Psoas muscle (tissue), 7 donors: ENCODE measurements at regions not wholly inside any gene's neighbourhood (a gene's known extent, or its start where the extent isn't known, plus 50 kb on each side); places are given as distances from the start of the nearest gene placed in this dataset.

Experiments
- ATAC-seq, 4 donors: fragments of 200-7000 bp; cut with Tn5 transposase; one replicate each; pipeline ENCODE4 v1.9.1; 2020; ENCODE audit warnings: moderate library complexity in 3 of 4, mild to moderate bottlenecking in 2 of 4
- DNase-seq, 2 donors: peaks; one replicate each; pipeline ENCODE4 v3.0.0-alpha.2; 2020
- H3K27ac ChIP-seq: fragments of 200-600 bp; one replicate; pipeline ENCODE4 v1.8.0; 2022
- H3K27me3 ChIP-seq, 3 donors: fragments of 200-600 bp in 1 of 3; one replicate each; pipeline versions ENCODE4 v1.6.1 to v1.8.0; 2013 to 2022; ENCODE audit warnings: low read length in 2 of 3, mild to moderate bottlenecking in 2 of 3, moderate library complexity in 1 of 3; ENCODE audit not compliant: insufficient read depth in 3 of 3
- H3K36me3 ChIP-seq, 2 donors: fragments of 200-600 bp in 1 of 2; one replicate each; pipeline versions ENCODE4 v1.6.1 to v1.8.0; 2013 to 2022; ENCODE audit warnings: low read depth in 1 of 2, mild to moderate bottlenecking in 1 of 2, moderate library complexity in 1 of 2; ENCODE audit not compliant: insufficient read depth in 1 of 2
- H3K4me1 ChIP-seq: fragments of 200-600 bp; one replicate; pipeline ENCODE4 v1.8.0; 2022
- H3K4me3 ChIP-seq: fragments of 200-600 bp; one replicate; pipeline ENCODE4 v1.8.0; 2022; ENCODE audit warnings: mild to moderate bottlenecking
- H3K9me3 ChIP-seq: fragments of 200-600 bp; one replicate; pipeline ENCODE4 v1.8.0; 2022
- WGBS, 3 donors: extraction: QIAGEN DNeasy Blood & Tissue Kit; methylation state at CpG; one replicate each; pipeline versions ENCODE4 v1.1.6 to v1.1.7; 2013; 5-methylcytosine and 5-hydroxymethylcytosine counted together
- intact Hi-C, 2 donors: fragments of 100-400 bp; cut with DNase I; formaldehyde crosslinking; loops; one replicate each; pipeline versions ENCODE4 v1.11.0 to v1.14.2; 2022
- TF ChIP-seq, protein P1 (sequence below): fragments of 200-600 bp; IDR thresholded peaks from one replicate; pipeline ENCODE4 v1.8.0; 2022; ENCODE audit warnings: antibody characterized with exemption
- donor health status: healthy with polysubstance abuse.
- donor health status: DM: no; HTN: no; CAD: no; lungs with moderate emphysema.
- donor health status: Bipolar disorder and iron deficiency.
- donor health status: healthy.
- donor health status: DM: yes; HTN: yes; CAD: no.
- donor health status: DM: no; HTN: no; CAD: no.
- donor health status: DM: yes; HTN: yes; CAD: no.

DNA sequence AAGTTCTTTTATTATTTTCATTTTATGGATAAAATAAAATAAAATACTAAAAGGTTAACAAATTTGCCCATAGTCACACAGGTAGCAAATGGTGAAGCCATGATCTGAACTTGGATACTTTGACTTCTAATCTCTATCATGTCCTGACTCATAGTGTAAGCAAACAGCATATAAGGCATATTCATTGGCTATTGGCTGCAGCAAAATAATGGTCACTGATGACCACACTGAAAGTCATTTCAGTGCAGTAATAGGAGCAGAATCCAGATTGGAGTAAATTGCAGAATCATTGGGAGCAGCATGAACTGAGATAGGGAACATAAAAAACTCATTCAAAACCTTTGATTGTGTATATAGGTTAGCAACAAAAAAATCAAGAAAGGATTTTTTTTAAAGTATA is 262.9 kb downstream of the PLA2G4A start:
- Histone ChIP-seq H3K27ac (no peak overlapping the region), H3K4me3 (no peak overlapping the region), H3K4me1 (no peaks in the 10 kb centered on the region), H3K36me3 (no peaks in the 10 kb centered on the region), H3K27me3 (no peaks in the 10 kb centered on the region), H3K9me3 (no peaks in the 10 kb centered on the region)
- no peak for DNase-seq
- intact Hi-C loops: no loop called here
- TF ChIP-seq, protein P1, sequence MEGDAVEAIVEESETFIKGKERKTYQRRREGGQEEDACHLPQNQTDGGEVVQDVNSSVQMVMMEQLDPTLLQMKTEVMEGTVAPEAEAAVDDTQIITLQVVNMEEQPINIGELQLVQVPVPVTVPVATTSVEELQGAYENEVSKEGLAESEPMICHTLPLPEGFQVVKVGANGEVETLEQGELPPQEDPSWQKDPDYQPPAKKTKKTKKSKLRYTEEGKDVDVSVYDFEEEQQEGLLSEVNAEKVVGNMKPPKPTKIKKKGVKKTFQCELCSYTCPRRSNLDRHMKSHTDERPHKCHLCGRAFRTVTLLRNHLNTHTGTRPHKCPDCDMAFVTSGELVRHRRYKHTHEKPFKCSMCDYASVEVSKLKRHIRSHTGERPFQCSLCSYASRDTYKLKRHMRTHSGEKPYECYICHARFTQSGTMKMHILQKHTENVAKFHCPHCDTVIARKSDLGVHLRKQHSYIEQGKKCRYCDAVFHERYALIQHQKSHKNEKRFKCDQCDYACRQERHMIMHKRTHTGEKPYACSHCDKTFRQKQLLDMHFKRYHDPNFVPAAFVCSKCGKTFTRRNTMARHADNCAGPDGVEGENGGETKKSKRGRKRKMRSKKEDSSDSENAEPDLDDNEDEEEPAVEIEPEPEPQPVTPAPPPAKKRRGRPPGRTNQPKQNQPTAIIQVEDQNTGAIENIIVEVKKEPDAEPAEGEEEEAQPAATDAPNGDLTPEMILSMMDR: no peak
- ATAC-seq: no peak

DNA sequence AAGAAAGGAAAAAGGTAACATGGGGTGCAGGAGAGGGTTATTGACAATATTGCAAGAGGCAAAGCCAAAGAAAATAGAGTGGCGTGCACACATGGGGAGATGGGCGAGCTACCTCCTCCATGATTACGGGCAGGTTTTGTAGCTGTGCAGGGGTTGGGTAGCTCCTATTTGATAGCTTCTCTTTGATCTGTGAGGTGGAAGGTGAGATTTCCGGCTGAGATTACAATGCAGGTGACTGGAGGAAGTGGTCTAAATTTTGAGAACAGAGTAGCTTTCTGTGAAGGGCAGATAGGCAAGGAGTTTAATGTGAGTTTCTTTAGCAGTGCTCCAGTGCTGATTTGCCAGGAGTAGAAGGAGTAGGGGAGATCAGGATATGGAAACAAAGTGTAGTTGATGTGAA is 263.4 kb downstream of the PLA2G4A start:
- intact Hi-C loops: no loop called here
- no peaks in the 10 kb centered on the region for H3K9me3 ChIP-seq
- no peak overlapping the region for H3K4me3 ChIP-seq
- TF ChIP-seq, protein P1: no peak
- WGBS, 3 donors: 89 to 93% (median 90%) methylated on average over 4 of the region's 4 CpGs
- H3K36me3 ChIP-seq: no peaks in the 10 kb centered on the region
- ATAC-seq (no peak), DNase-seq (no peak)
- no peaks in the 10 kb centered on the region for H3K4me1 ChIP-seq
- H3K27me3 ChIP-seq: no peaks in the 10 kb centered on the region
- no peak overlapping the region for H3K27ac ChIP-seq

DNA sequence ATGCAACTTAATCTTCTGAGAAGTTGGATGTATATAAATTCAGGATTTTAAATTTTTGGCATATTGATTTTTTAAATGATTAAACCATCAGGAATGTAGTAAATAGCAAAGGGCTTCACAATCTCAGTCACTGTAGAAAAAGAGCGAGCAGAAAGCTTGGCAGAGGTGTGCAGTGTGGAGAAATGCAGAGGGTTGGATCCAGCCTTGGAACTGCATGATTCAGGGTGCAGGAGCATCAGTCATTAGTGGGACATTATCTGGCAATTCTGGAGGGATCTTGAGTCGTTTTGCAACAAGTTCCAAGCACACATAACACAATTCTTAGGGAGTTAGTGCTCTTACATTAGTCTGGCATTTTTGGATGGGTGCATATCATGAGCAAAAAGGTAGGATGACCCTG is 267.9 kb downstream of the PLA2G4A start:
- intact Hi-C loops: no loop called here
- Histone ChIP-seq H3K36me3 (no peaks in the 10 kb centered on the region), H3K9me3 (no peaks in the 10 kb centered on the region), H3K27ac (no peak overlapping the region), H3K4me1 (no peaks in the 10 kb centered on the region), H3K4me3 (no peak overlapping the region), H3K27me3 (no peaks in the 10 kb centered on the region)
- DNase-seq (no peak), ATAC-seq (no peak)
- 13 to 56% (median 35%) methylated on average over 2 of the region's 2 CpGs for WGBS, 3 donors
- TF ChIP-seq, protein P1: no peak

DNA sequence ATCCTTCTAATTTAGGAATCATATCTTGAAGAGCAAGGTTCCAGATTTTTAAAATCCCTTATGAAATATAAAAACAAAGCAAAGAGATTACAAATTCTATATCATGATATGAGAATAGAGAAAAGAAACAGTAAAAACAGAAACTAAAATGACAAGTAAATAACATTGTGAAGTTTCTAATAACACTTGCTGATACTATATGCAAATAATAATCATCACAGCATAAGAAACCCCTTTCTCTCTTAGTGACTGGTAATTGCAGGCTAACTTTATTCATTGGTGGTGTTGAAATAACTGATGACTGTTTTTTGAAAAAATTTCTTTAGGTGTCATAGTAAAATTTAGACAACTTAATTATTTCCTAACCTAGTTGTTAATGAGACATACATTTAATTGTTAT is 281.6 kb downstream of the PLA2G4A start:
- Histone ChIP-seq H3K27me3 (no peaks in the 10 kb centered on the region), H3K4me1 (no peaks in the 10 kb centered on the region), H3K9me3 (no peaks in the 10 kb centered on the region), H3K36me3 (no peaks in the 10 kb centered on the region), H3K4me3 (no peak overlapping the region), H3K27ac (no peak overlapping the region)
- ATAC-seq (no peak), DNase-seq (no peak)
- intact Hi-C loops: no loop called here
- TF ChIP-seq, protein P1: no peak

DNA sequence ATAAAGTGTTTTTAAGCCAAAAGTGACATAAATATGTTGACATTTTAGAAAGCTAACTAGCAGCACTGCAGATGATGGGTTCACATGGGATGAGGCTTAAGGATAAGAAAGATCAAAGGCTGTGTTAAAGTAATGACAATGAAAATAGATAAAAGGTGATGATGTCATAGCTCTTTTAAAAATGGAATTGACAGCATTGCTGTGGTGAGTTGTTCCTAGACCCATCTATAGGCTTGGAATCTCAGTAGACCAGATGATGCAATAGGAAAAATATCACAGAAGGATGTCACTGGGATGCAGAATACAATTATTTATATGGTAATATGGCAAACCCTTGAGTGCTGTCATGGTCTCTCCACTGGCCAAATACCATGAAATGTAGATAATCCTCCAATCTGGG is 286.0 kb downstream of the PLA2G4A start:
- ATAC-seq (no peak), DNase-seq (no peak)
- no peaks in the 10 kb centered on the region for H3K27me3 ChIP-seq
- intact Hi-C loops: no loop called here
- no peaks in the 10 kb centered on the region for H3K36me3 ChIP-seq
- TF ChIP-seq, protein P1: no peak
- H3K9me3 ChIP-seq: no peaks in the 10 kb centered on the region
- H3K4me3 ChIP-seq: no peak overlapping the region
- H3K27ac ChIP-seq: no peak overlapping the region
- no peaks in the 10 kb centered on the region for H3K4me1 ChIP-seq
